NCI-H460 (cell line): ENCODE measurements at regions not wholly inside any gene's neighbourhood (a gene's known extent, or its start where the extent isn't known, plus 50 kb on each side); places are given as distances from the start of the nearest gene placed in this dataset.
"Not testable (repeated sequence)": the region's sequence is repeated elsewhere in the genome, so short reads cannot be mapped to it uniquely, and the experiment has no call there.

Experiments
- DNase-seq: peaks from one replicate; pipeline ENCODE4 v3.0.0-alpha.2; 2016; ENCODE audit warnings: low read depth; ENCODE audit errors: extremely low read depth

GRCh38 chr14:37650356-37651037 is 55.1 kb downstream of the TTC6 start:
- DNase-seq: no peak

GRCh38 chr14:37652042-37652441 is 56.6 kb downstream of the TTC6 start:
- DNase-seq: no peak

- peak; percentile 31 for DNase-seq
Observed at GRCh38 chr14:37655418-37655817, 60.0 kb downstream of the TTC6 start.

- DNase-seq: no peak
Observed at GRCh38 chr14:37658156-37658555, 62.7 kb downstream of the TTC6 start.

GRCh38 chr14:37663498-37663897 is 68.1 kb downstream of the TTC6 start:
- no peak for DNase-seq

GRCh38 chr14:37665479-37665878 is 70.0 kb downstream of the TTC6 start:
- DNase-seq: no peak

- DNase-seq: no peak
Observed at GRCh38 chr14:37665951-37666350, 70.5 kb downstream of the TTC6 start.

- no peak for DNase-seq
Observed at GRCh38 chr14:37668646-37669045, 73.2 kb downstream of the TTC6 start.

GRCh38 chr14:37669242-37669641 is 73.8 kb downstream of the TTC6 start:
- DNase-seq: no peak

GRCh38 chr14:37673439-37673838 is 78.0 kb downstream of the TTC6 start:
- DNase-seq: no peak

GRCh38 chr14:37678916-37679315 is 83.5 kb downstream of the TTC6 start:
- DNase-seq: no peak

- no peak for DNase-seq
Observed at GRCh38 chr14:37681486-37681885, 86.1 kb downstream of the TTC6 start.

- DNase-seq: not testable (repeated sequence)
Observed at GRCh38 chr14:37692680-37693079, 97.3 kb downstream of the TTC6 start.

- DNase-seq: not testable (repeated sequence)
Observed at GRCh38 chr14:37693420-37693819, 98.0 kb downstream of the TTC6 start.

- no peak for DNase-seq
Observed at GRCh38 chr14:37695866-37696265, 100.4 kb downstream of the TTC6 start.

- DNase-seq: no peak
Observed at GRCh38 chr14:37697489-37698121, 102.2 kb downstream of the TTC6 start.

- no peak for DNase-seq
Observed at GRCh38 chr14:37698840-37699777, 103.7 kb downstream of the TTC6 start.

- no peak for DNase-seq
Observed at GRCh38 chr14:37707716-37708115, 112.3 kb downstream of the TTC6 start.

- no peak for DNase-seq
Observed at GRCh38 chr14:37708481-37708880, 113.1 kb downstream of the TTC6 start.

- peak; percentile 7 for DNase-seq
Observed at GRCh38 chr14:37709419-37710195, 114.2 kb downstream of the TTC6 start.
